ENCODE measurements at regions not wholly inside any gene's neighbourhood (a gene's known extent, or its start where the extent isn't known, plus 50 kb on each side); places are given as distances from the start of the nearest gene placed in this dataset.

- CTCF ChIA-PET: interaction anchor here (1.2 to 1.4 kb wide), 2 partner anchors 18 to 137 kb away, joined by 3 read pairs; no protein-coding TSS in a partner anchor
- POLR2A ChIA-PET: no interaction called here
- DNase-seq (ENCODE audit: low read depth, low spot score): peak; percentile 23
- no peak overlapping the region for H3K4me3 ChIP-seq (ENCODE audit: low read depth, low read length)
- TF ChIP-seq, protein P1, sequence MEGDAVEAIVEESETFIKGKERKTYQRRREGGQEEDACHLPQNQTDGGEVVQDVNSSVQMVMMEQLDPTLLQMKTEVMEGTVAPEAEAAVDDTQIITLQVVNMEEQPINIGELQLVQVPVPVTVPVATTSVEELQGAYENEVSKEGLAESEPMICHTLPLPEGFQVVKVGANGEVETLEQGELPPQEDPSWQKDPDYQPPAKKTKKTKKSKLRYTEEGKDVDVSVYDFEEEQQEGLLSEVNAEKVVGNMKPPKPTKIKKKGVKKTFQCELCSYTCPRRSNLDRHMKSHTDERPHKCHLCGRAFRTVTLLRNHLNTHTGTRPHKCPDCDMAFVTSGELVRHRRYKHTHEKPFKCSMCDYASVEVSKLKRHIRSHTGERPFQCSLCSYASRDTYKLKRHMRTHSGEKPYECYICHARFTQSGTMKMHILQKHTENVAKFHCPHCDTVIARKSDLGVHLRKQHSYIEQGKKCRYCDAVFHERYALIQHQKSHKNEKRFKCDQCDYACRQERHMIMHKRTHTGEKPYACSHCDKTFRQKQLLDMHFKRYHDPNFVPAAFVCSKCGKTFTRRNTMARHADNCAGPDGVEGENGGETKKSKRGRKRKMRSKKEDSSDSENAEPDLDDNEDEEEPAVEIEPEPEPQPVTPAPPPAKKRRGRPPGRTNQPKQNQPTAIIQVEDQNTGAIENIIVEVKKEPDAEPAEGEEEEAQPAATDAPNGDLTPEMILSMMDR (IDR thresholded peaks at IDR 0.05; ENCODE audit: insufficient read depth, low read length, missing control alignments): no peak
Observed at GRCh38 chr21:31443736-31444521, 99.9 kb upstream of the TIAM1 start.

- TF ChIP-seq, protein P1 (IDR thresholded peaks at IDR 0.05; ENCODE audit: insufficient read depth, low read length, missing control alignments): no peak
- no peak overlapping the region for H3K4me3 ChIP-seq (ENCODE audit: low read depth, low read length)
- CTCF ChIA-PET: no interaction called here
- POLR2A ChIA-PET: no interaction called here
- DNase-seq (ENCODE audit: low read depth, low spot score): no peak
Observed at GRCh38 chr21:31442339-31442738, 98.3 kb upstream of the TIAM1 start.

GRCh38 chr21:31429506-31429905 is 85.4 kb upstream of the TIAM1 start:
- DNase-seq (ENCODE audit: low read depth, low spot score): no peak
- ChIA-PET CTCF (no interaction called here), POLR2A (no interaction called here)
- TF ChIP-seq, protein P1 (IDR thresholded peaks at IDR 0.05; ENCODE audit: insufficient read depth, low read length, missing control alignments): no peak
- H3K4me3 ChIP-seq (ENCODE audit: low read depth, low read length): no peak overlapping the region

DNA sequence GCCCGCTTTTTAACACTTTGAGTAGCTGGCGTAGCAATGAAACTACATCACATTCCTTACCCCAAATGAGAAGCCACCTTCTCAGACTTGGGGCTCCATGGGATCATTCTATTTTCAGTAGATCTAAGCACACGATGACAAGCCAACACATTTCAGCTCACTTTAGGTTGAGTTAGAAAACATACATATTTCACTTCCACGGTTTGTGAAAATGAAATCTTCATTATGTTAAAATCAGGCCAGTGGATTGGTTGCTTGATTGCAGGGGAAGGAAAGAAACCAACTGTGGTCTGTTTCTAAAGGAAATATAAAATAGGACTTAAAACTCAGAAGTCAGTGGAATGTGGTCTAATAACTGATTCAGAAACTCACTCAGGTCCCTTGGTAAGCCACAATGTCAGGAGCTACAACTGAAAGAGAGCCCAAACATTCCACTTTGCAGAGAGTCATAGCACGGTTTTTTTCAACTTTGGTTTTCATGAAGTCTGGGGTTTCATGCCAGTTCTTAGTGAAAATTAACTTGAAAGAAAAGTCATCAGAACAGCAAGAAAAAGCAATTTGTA is 82.3 kb upstream of the TIAM1 start:
- no peak overlapping the region for H3K4me3 ChIP-seq (ENCODE audit: low read depth, low read length)
- CTCF ChIA-PET: no interaction called here
- peak; percentile 37 for DNase-seq (ENCODE audit: low read depth, low spot score)
- POLR2A ChIA-PET: interaction anchor here (0.5 kb wide), 1 partner anchor 54 kb away, joined by 3 read pairs; no protein-coding TSS in a partner anchor
- TF ChIP-seq, protein P1 (IDR thresholded peaks at IDR 0.05; ENCODE audit: insufficient read depth, low read length, missing control alignments): no peak

GRCh38 chr21:31425138-31425537 is 81.1 kb upstream of the TIAM1 start:
- H3K4me3 ChIP-seq (ENCODE audit: low read depth, low read length): no peak overlapping the region
- TF ChIP-seq, protein P1 (IDR thresholded peaks at IDR 0.05; ENCODE audit: insufficient read depth, low read length, missing control alignments): no peak
- no peak for DNase-seq (ENCODE audit: low read depth, low spot score)
- ChIA-PET POLR2A (no interaction called here), CTCF (no interaction called here)

DNA sequence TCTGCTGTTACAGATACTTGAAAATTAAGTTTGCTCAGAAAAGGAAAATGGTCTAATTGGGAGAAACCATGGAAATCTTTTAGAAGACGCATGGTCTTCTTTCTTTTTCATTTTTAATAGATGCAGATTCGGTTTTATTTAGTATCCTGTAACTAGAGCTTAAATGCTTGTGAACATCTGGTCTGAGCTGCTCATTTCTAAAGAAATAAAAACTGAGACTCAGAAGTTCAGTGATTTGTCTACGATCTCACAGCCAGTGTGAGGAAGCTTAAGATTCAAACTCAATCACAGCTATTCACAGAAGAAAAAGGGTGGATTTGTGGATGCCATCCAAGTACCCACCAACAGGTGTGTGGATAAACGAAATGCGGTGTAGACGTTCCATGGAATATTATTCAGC is 80.0 kb upstream of the TIAM1 start:
- no peak for DNase-seq (ENCODE audit: low read depth, low spot score)
- POLR2A ChIA-PET: no interaction called here
- TF ChIP-seq, protein P1 (IDR thresholded peaks at IDR 0.05; ENCODE audit: insufficient read depth, low read length, missing control alignments): no peak
- CTCF ChIA-PET: interaction anchor here (0.6 to 0.9 kb wide), 2 partner anchors 48 to 135 kb away, joined by 3 read pairs; no protein-coding TSS in a partner anchor
- no peak overlapping the region for H3K4me3 ChIP-seq (ENCODE audit: low read depth, low read length)
